HL-60 (cell line): ENCODE measurements at regions not wholly inside any gene's neighbourhood (a gene's known extent, or its start where the extent isn't known, plus 50 kb on each side); places are given as distances from the start of the nearest gene placed in this dataset.
"Not testable (repeated sequence)": the region's sequence is repeated elsewhere in the genome, so short reads cannot be mapped to it uniquely, and the experiment has no call there.

Experiments
- CTCF ChIP-seq: IDR thresholded peaks from one replicate; pipeline ENCODE4 v1.5.1; 2011; ENCODE audit warnings: low read length, control low read depth, inconsistent platforms; ENCODE audit not compliant: insufficient read depth
- POLR2AphosphoS5 ChIP-seq: IDR thresholded peaks from 2 replicates; pipeline ENCODE4 v1.6.1; 2012; ENCODE audit warnings: low read depth
- REST ChIP-seq: IDR thresholded peaks from 2 replicates; pipeline ENCODE4 v1.6.1; 2012; ENCODE audit warnings: low read depth; ENCODE audit not compliant: insufficient replicate concordance

- TF ChIP-seq CTCF, POLR2AphosphoS5, REST: not testable (repeated sequence)
Observed at GRCh38 chr5:44044549-44044948, 344.7 kb downstream of the FGF10 start.
